CD4-positive, alpha-beta T cell treated with Interleukin-17A for 1 hour (primary cell): ENCODE measurements at regions not wholly inside any gene's neighbourhood (a gene's known extent, or its start where the extent isn't known, plus 50 kb on each side); places are given as distances from the start of the nearest gene placed in this dataset.

ENCODE experiments used
- DNase-seq: peaks from one replicate; pipeline ENCODE4 v3.0.0-alpha.2; 2020

GRCh38 chr20:1710484-1710883 is 52.9 kb upstream of the SIRPG start:
- no peak for DNase-seq

- DNase-seq, result no peak
These were observed 50.2 kb upstream of the SIRPG start for GRCh38 chr20:1707588-1708449.
